Cardiac muscle cell (in vitro differentiated cells and primary cell): ENCODE measurements at regions not wholly inside any gene's neighbourhood (a gene's known extent, or its start where the extent isn't known, plus 50 kb on each side); places are given as distances from the start of the nearest gene placed in this dataset.

Experiments used
- DNase-seq, 2 donors: peaks; one replicate each; pipeline versions ENCODE4 v3.0.0 to v3.0.0-alpha.2; 2010 to 2017; ENCODE audit warnings: low read depth in 1 of 2, low spot score in 1 of 2
- H3K27ac ChIP-seq: fragments of 200-600 bp; sonication (generic); 2 replicates; pipeline ENCODE4 v1.5.1; 2016
- H3K27me3 ChIP-seq: fragments of 200-600 bp; sonication (generic); 2 replicates; pipeline ENCODE4 v1.6.0; 2016; ENCODE audit warnings: control low read depth
- H3K36me3 ChIP-seq: fragments of 200-600 bp; sonication (generic); 2 replicates; pipeline ENCODE4 v1.5.1; 2016; ENCODE audit warnings: control low read depth
- H3K4me1 ChIP-seq: fragments of 200-600 bp; sonication (generic); 2 replicates; pipeline ENCODE4 v1.8.1; 2017; ENCODE audit warnings: low read depth, mild to moderate bottlenecking, mixed run types
- H3K4me3 ChIP-seq: fragments of 200-600 bp; sonication (generic); 2 replicates; pipeline ENCODE4 v1.5.1; 2016; ENCODE audit warnings: mild to moderate bottlenecking
- H3K9me3 ChIP-seq: fragments of 200-600 bp; sonication (generic); 2 replicates; pipeline ENCODE4 v1.5.1; 2017; ENCODE audit warnings: low read depth, mild to moderate bottlenecking, control low read depth
- TF ChIP-seq, protein P1 (sequence below): IDR thresholded peaks from 2 replicates; pipeline ENCODE4 v1.5.1; 2012; ENCODE audit warnings: low read depth, mild to moderate bottlenecking, low read length

DNA sequence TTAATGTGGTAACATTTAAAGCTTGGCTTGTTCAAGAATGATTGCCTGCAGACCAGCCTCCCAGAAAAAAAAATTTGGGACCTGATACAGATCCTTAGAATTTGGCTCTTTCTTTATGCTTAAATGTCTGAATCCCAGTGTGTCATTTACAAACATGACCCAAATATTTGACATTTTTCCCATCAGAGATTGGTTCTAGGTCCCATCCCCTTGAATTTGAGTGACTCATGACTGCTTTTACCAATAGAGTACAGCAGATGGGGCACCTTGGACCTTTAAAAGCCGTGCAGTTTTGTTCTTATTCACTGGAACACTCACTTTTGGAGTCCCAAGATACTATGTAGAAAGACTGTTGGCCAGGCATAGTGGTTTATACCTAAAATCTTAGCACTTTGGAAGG, 231.6 kb downstream of the ZIC1 start:
- DNase-seq, result no peak
- Histone ChIP-seq H3K9me3 (no peaks in the 10 kb centered on the region), H3K36me3 (no peaks in the 10 kb centered on the region)

DNA sequence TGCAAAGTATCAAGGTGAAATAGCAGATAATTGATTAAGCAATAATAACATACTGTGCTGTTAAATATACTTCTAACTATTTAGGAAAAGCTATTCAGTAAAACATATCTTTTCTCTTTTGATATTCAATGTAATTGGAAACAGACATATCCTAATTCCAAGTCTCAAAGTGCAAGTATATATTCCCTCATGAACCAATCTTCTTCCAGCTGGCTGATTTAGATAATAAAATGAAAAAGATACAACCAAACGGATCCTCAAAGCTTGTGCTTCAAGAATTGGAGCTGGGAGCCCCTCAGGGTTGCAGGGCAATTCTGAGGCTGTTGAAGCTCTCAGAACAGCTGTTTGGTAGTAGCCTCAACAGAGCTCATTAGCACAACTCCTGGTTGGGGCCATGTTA, 236.6 kb downstream of the ZIC1 start:
- no peak for DNase-seq
- Histone ChIP-seq H3K27me3 (no peaks in the 10 kb centered on the region), H3K4me1 (peaks cover 2% of the 10 kb centered on the region), H3K27ac (no peak overlapping the region), H3K4me3 (no peak overlapping the region), H3K36me3 (no peaks in the 10 kb centered on the region), H3K9me3 (no peaks in the 10 kb centered on the region)
- TF ChIP-seq, protein P1, sequence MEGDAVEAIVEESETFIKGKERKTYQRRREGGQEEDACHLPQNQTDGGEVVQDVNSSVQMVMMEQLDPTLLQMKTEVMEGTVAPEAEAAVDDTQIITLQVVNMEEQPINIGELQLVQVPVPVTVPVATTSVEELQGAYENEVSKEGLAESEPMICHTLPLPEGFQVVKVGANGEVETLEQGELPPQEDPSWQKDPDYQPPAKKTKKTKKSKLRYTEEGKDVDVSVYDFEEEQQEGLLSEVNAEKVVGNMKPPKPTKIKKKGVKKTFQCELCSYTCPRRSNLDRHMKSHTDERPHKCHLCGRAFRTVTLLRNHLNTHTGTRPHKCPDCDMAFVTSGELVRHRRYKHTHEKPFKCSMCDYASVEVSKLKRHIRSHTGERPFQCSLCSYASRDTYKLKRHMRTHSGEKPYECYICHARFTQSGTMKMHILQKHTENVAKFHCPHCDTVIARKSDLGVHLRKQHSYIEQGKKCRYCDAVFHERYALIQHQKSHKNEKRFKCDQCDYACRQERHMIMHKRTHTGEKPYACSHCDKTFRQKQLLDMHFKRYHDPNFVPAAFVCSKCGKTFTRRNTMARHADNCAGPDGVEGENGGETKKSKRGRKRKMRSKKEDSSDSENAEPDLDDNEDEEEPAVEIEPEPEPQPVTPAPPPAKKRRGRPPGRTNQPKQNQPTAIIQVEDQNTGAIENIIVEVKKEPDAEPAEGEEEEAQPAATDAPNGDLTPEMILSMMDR, result no peak

More for the DNA sequence above, 231.6 kb downstream of the ZIC1 start:
- H3K4me1 ChIP-seq, result no peaks in the 10 kb centered on the region
- no peak overlapping the region for H3K4me3 ChIP-seq
- H3K27me3 ChIP-seq, result no peaks in the 10 kb centered on the region
- no peak overlapping the region for H3K27ac ChIP-seq
- TF ChIP-seq, protein P1, result no peak

DNA sequence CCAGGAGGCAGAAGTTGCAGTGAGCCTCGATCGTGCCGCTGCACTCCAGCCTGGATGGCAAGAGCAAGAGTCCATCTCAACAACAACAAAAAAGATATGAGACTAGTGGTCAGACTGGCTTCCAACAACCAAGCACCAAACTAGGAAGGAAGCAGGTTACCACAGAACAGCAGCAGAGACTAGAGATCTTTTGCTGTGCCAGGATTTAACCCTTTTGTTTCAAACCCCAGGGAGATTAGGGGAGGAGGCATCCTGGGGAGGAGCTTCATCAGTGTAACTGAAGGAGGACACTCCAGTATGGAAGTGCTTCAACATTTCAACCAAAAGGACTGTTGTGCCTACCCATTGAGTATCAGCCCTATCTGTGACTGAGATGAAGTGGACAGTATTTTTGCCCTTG, 240.3 kb downstream of the ZIC1 start:
- no peak overlapping the region for H3K4me3 ChIP-seq
- TF ChIP-seq, protein P1, result no peak
- H3K9me3 ChIP-seq, result no peaks in the 10 kb centered on the region
- no peaks in the 10 kb centered on the region for H3K36me3 ChIP-seq
- H3K4me1 ChIP-seq, result peaks cover 30% of the 10 kb centered on the region
- H3K27me3 ChIP-seq, result no peaks in the 10 kb centered on the region
- no peak overlapping the region for H3K27ac ChIP-seq
- no peak for DNase-seq

- H3K36me3 ChIP-seq, result no peaks in the 10 kb centered on the region
- no peaks in the 10 kb centered on the region for H3K9me3 ChIP-seq
- TF ChIP-seq, protein P1, result no peak
- H3K27ac ChIP-seq, result peak overlapping the region; percentile 32
- H3K4me1 ChIP-seq, result peaks cover 46% of the 10 kb centered on the region
- H3K4me3 ChIP-seq, result no peak overlapping the region
- DNase-seq, result peak; percentile 3 to 13
- no peaks in the 10 kb centered on the region for H3K27me3 ChIP-seq
Observed at GRCh38 chr3:147651107-147651778, 242.1 kb downstream of the ZIC1 start.

DNA sequence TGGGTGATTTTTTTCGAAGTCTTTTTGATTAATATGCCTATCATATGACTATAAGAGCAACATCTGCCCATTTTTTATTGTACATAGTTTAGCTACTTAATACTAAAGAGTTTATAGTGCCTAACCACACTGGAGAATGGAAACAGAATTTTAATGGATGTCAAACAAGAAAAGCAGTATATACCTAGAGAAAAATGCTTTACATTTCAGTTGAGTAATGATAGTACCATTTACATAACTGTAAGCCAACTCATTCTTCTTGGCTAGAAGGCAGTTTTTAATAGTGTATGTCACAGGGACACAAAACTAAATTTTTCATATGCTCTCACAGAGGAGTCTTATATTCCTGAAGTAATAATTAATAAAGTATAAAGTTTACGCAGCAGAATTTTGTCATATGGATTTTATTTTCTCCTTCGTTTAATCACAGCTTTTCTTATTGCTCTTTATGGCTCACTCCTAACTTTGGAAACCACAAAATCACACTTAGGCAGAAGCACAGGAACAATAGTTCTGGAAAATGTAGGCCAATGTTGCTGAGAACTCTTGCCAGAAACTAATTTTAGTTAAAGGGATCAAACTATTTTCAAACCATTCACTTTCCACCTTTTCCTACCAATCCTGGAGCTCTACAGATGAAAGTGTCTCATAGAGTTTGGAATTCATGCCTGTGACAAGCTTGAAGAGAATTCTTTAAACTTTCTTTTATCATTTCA, 243.6 kb downstream of the ZIC1 start:
- TF ChIP-seq, protein P1, result no peak
- DNase-seq, result no peak
- Histone ChIP-seq H3K4me1 (peaks cover 52% of the 10 kb centered on the region), H3K36me3 (no peaks in the 10 kb centered on the region), H3K9me3 (no peaks in the 10 kb centered on the region), H3K4me3 (no peak overlapping the region), H3K27me3 (no peaks in the 10 kb centered on the region), H3K27ac (peak overlapping the region; percentile 42)
